ENCODE measurements at regions not wholly inside any gene's neighbourhood (a gene's known extent, or its start where the extent isn't known, plus 50 kb on each side); places are given as distances from the start of the nearest gene placed in this dataset.

DNA sequence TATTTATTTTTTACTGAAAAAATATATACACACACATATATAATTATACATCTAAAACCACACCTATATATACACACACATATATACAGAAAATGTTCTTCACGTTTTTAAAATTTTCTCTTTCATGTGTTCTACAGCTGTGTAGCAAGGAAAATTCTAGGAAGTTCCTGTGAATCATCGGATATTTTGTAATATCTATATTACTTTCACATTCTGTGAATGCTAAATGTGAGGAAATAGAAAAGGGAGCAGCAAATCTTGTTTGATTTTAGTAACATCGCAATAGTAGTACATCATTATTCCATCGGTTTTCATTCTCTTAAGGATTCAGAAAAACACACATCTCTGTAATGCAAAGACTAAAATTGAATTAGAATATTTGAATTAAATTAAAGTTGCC is 836.8 kb upstream of the NECTIN3 start:
- DNase-seq (ENCODE audit: low read depth) = no peak

DNA sequence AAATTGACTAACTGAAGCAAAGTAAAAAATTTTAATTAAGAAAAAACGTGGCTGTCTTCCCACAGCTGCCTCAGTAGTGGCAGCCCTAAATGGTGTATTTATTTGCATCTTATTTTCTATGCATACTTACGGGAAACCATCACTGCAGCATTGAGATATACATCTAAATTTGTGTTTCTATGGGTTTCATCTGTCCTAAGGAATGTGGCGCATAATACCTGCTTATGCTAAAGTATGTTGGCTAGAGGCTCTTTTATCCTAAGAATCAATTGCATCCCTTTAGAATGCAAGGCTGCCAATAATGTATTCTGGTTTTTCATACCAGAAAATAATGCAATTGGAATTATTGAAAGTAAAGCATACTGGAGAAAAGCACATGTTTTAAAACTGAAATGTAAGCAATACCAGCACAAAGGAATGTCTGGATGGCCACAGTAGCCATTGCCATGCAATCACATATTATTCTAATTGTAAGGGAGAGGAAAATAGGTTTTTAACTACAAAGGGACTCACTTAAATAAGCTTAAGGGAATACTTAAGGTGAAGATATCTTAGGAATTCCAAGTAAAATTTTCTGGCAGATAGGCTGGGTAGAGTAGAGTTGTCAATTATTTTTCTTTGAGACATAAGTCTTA is 834.5 kb upstream of the NECTIN3 start:
- DNase-seq (ENCODE audit: low read depth) = no peak

GRCh38 chr3:110243081-110243480 is 828.5 kb upstream of the NECTIN3 start:
- no peak for DNase-seq (ENCODE audit: low read depth)

GRCh38 chr3:110246796-110247376 is 824.7 kb upstream of the NECTIN3 start:
- DNase-seq (ENCODE audit: low read depth) = no peak

DNA sequence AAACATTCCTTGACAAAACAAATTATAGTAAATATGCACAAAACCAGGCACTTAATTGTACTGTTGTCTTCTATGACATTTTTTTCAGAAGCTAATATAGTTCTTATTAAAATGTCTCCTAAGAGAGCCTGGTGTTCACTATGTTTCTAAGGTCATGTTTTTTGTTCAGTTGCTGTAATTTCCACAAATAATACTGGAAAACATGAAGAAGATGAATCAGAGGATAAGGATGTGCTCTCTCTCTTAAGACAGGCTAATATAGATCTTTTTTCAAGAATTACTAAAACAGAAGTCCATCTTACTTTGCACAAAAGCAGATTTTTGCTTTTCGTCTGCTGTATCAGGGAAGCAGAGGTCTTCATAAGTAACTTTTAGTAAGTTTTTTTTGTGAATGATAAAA is 823.0 kb upstream of the NECTIN3 start:
- DNase-seq (ENCODE audit: low read depth) = no peak

- DNase-seq (ENCODE audit: low read depth) = no peak
Measured at GRCh38 chr3:110253794-110254193, 817.8 kb upstream of the NECTIN3 start.

GRCh38 chr3:110254591-110254990 is 817.0 kb upstream of the NECTIN3 start:
- DNase-seq (ENCODE audit: low read depth) = no peak

DNA sequence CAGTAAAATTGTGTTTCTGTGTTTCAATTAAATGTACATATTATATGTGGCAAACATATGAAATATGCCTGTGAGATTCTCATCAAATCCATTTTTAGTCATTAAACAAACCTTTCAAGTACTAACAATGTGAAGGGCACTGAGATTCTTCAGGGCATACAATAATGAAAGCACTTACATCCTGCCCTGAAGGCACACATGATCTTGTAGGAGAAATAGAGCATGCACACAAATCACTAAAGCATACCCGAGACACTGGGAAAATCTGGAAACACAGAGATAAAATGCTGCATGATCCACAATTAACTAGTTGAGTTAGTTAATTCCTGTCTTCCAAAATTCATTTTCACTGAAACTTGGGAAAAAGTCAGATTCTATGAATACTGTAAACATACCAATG is 810.5 kb upstream of the NECTIN3 start:
- DNase-seq (ENCODE audit: low read depth) = no peak

GRCh38 chr3:110262896-110263295 is 808.7 kb upstream of the NECTIN3 start:
- no peak for DNase-seq (ENCODE audit: low read depth)

DNA sequence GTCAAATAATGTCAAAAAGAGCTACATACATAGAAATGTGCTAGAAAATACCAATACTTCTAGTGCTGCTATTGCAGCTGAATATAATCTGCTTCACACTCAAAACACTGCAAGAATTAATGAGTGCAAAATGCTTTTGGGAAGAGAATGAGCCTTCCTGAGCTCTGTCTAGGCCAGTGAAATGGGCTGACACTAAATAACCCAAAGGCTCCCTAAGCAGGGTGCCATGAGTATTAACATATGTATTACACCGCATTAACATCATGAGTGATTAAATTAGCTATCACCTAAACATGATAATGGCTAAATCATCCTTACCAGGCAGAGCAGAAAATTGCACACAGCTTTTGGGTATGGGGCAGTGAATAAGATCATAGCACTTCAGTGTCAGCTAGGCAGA is 806.3 kb upstream of the NECTIN3 start:
- DNase-seq (ENCODE audit: low read depth) = no peak

DNA sequence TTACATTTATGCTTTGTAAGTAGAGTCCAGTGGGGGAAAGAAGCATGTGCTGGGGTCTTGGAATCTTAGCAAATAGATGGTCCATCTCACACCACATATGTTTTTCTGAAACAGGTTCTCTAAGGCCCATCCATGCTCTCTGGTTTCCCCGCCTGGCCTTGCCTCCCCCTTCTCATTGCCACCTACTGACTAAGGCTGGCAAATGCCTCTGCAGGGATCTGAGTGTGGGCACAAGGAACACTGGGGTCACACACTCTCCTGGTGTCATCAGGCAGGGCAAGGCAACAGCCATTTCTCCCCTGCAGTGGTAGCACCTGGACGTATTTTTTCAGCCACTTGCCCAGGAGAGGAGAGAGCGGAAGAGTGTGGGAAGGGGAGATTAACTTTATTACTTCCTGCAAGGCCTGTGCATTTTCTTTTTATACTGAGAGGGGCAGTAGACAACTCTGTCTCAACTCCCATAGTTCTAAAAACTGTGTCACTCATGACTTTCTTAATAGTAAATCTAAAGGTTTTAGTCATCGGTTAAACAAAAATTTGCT is 804.2 kb upstream of the NECTIN3 start:
- no peak for DNase-seq (ENCODE audit: low read depth)

GRCh38 chr3:110272525-110272924 is 799.1 kb upstream of the NECTIN3 start:
- DNase-seq (ENCODE audit: low read depth) = no peak

DNA sequence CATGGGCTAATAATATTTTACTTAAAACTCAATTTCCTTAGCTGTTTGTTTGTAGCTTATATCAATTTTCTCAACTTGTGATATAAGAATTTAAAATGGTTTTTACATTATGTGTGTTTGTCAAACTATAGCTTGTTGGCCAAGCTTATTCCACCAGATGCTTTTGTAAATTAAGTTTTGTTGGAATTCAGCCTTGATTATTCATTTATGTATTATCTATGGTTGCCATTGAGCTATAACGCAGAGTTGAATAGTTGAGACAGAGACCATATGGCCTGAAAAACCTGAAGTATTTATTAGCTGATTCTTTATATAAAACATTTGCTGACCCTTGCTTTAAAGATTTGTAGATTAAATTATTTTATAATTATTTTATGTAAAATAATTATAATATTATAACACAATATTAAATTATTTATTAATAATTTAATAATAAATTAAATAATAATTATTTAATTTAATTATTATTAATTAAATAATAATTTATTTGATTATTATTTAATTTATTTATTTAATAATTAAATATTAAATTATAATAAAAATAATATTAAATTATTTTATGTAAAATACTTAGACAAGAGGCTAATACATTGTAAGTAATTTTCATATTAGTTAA is 779.6 kb upstream of the NECTIN3 start:
- DNase-seq (ENCODE audit: low read depth) = no peak

GRCh38 chr3:110293660-110294059 is 778.0 kb upstream of the NECTIN3 start:
- no peak for DNase-seq (ENCODE audit: low read depth)

GRCh38 chr3:110296885-110297284 is 774.7 kb upstream of the NECTIN3 start:
- no peak for DNase-seq (ENCODE audit: low read depth)

GRCh38 chr3:110301781-110302180 is 769.8 kb upstream of the NECTIN3 start:
- DNase-seq (ENCODE audit: low read depth) = no peak

- no peak for DNase-seq (ENCODE audit: low read depth)
Measured at GRCh38 chr3:110307065-110307809, 764.4 kb upstream of the NECTIN3 start.

- DNase-seq (ENCODE audit: low read depth) = no peak
Measured at GRCh38 chr3:110311541-110311940, 760.1 kb upstream of the NECTIN3 start.

DNA sequence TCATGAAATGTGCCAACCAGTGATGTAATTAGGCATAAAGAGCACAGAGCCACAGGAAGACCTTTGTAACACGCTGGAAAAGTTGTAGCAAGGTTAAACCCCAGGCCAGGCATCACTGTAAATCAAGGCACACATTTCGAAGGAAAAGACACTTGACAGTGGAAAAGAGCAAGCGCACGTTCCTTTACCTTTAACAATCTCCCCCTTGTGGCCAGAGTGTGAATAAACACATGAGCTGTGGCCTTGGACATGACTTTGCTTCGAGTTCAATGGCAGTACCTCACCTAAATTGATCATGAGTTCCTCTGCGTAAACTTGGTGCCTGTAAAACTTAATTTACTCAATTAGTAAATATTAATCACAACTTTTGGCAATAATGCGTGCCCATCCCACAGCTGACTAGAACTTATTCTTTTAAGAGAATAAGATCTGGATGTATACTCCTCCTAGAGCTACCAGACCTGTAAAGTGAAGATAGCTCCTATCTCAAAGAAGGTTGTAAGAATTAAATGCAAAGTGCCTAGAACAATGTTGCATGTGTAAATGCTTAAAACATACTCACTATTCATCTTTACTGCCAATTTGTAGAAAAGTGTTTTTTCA is 757.0 kb upstream of the NECTIN3 start:
- DNase-seq (ENCODE audit: low read depth) = peak; percentile 18

DNA sequence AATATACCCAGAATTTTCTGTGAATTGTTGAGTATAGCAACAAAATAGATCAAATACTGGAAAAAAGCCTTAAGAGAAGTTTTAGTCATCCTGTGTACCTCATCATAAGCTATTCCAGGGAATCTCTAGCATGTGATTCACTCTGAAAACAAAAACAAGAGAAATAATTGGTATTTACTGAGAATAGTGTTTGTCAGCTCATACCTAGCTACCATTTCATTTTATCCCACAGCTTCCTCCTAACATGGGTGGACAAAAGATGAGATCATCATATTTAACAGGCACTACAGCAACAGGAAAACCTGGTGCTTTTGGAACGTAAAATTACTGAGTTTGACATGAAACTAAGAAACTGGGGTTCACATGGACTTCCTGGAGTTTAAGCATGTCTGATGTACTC is 753.5 kb upstream of the NECTIN3 start:
- DNase-seq (ENCODE audit: low read depth) = no peak

GRCh38 chr3:110323349-110323748 is 748.3 kb upstream of the NECTIN3 start:
- no peak for DNase-seq (ENCODE audit: low read depth)

DNA sequence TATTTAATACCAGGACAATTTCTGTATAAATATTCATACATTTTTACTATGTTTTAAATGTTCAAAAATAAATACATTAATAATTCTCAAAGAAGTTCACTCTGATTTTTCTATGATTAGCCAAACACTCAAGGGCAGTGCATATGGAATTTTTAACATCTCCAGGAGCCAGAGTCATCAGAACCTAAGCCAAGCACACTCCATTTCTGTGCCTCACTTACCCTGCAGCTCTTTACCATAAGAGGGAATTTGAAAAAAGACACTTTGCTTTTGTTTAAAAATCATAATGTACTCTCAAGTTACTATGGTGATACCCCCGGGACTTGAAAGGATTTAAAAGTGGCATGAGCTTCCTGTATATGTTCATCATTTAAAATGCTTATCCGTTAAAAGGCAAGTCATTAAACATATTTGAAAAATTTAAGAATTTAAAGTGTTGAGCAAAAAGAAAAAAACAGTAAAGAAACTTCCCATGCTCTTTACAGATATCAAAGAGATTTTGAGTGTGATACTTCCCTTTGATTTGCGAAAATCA is 747.4 kb upstream of the NECTIN3 start:
- DNase-seq (ENCODE audit: low read depth) = no peak

Data from stimulated activated CD8-positive, alpha-beta memory T cell treated with anti-CD3 and anti-CD28 coated beads, Interleukin-4, amount 100 ng/mL, for 24 hours (primary cell).